ENCODE measurements at regions not wholly inside any gene's neighbourhood (a gene's known extent, or its start where the extent isn't known, plus 50 kb on each side); places are given as distances from the start of the nearest gene placed in this dataset.

DNA sequence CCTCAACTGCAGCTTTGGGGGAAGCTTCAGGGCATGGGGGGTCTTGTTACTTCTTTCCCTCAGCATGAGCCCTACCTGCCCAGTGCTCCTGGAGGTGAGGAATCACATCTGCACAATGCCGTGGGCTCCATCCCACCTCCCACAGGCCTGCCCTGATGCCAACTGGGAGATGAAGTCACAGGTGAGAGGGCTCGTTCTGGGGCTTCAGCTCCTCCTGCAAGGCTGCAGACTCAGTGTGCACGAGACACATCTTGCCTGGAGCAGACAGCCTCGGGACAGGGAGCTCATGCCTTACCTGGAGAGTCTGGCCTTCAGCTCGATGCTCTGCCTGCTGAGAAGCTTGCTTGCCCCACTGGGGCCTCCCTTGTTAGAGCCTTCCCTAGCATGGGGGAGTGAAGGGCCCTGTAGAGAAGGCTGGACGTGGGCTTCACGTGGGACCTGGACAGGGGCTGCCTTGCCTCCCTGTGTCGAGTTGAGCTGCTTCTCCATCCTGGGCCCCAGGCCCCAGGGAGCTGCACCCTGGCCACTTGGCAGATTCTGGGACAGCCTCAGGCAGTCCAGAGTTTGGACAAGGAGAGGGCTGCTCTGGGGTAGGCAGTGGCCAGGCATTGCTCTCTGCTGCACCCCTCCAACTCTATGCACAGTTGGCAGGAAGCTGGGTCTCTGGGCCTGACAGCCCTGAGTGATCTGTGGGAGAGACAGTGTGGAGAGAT, 171.4 kb downstream of the KIF26A start:
- Histone ChIP-seq H3K27me3 (ENCODE audit: control insufficient read depth, extremely low read depth, insufficient read depth, low read length) (no peaks in the 10 kb centered on the region), H3K9me1 (ENCODE audit: control insufficient read depth, extremely low read depth, insufficient read depth, low read length) (no peaks in the 10 kb centered on the region), H3K27ac (ENCODE audit: control insufficient read depth, insufficient read depth, low read length) (no peak overlapping the region), H3K79me2 (ENCODE audit: control insufficient read depth, insufficient read depth, low read length) (no peaks in the 10 kb centered on the region), H3K9ac (ENCODE audit: control insufficient read depth, extremely low read depth, insufficient read depth, low read length) (no peak overlapping the region), H3K36me3 (ENCODE audit: control insufficient read depth in 2 of 2, extremely low read depth in 1 of 2, insufficient read depth in 2 of 2, low read length in 2 of 2) (no peaks in the 10 kb centered on the region), H3K4me2 (ENCODE audit: control insufficient read depth, extremely low read depth, insufficient read depth, low read depth, low read length) (no peak overlapping the region), H3K9me3 (ENCODE audit: control insufficient read depth, low read depth, low read length) (no peaks in the 10 kb centered on the region), H2AFZ (ENCODE audit: control insufficient read depth, low read length) (no peak overlapping the region), H3K4me3 (ENCODE audit: control insufficient read depth in 2 of 3, extremely low read depth in 1 of 3, insufficient read depth in 2 of 3, low read depth in 1 of 3, low read length in 3 of 3) (no peak overlapping the region), H4K20me1 (ENCODE audit: control insufficient read depth, extremely low read depth, insufficient read depth, low read length) (no peaks in the 10 kb centered on the region), H3K4me1 (ENCODE audit: control insufficient read depth, extremely low read depth, insufficient read depth, low read length) (no peaks in the 10 kb centered on the region)
- FAIRE-seq: no peak
- dilution Hi-C loops (cut with MboI; ENCODE audit: extremely low pct_ligation_motif_present, low sequenced_read_pairs): no loop called here
- TF ChIP-seq EZH2 (IDR thresholded peaks at IDR 0.05; ENCODE audit: low read length): no peak
- TF ChIP-seq, protein P1, sequence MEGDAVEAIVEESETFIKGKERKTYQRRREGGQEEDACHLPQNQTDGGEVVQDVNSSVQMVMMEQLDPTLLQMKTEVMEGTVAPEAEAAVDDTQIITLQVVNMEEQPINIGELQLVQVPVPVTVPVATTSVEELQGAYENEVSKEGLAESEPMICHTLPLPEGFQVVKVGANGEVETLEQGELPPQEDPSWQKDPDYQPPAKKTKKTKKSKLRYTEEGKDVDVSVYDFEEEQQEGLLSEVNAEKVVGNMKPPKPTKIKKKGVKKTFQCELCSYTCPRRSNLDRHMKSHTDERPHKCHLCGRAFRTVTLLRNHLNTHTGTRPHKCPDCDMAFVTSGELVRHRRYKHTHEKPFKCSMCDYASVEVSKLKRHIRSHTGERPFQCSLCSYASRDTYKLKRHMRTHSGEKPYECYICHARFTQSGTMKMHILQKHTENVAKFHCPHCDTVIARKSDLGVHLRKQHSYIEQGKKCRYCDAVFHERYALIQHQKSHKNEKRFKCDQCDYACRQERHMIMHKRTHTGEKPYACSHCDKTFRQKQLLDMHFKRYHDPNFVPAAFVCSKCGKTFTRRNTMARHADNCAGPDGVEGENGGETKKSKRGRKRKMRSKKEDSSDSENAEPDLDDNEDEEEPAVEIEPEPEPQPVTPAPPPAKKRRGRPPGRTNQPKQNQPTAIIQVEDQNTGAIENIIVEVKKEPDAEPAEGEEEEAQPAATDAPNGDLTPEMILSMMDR (optimal IDR thresholded peaks at IDR 0.05 in 1 of 3, IDR thresholded peaks at IDR 0.05 in 1 of 3, conservative IDR thresholded peaks at IDR 0.05 in 1 of 3; ENCODE audit: extremely low read depth in 1 of 3, insufficient read depth in 2 of 3, low read length in 3 of 3): no peak
- no peak for DNase-seq (ENCODE audit: low read depth, low spot score)

DNA sequence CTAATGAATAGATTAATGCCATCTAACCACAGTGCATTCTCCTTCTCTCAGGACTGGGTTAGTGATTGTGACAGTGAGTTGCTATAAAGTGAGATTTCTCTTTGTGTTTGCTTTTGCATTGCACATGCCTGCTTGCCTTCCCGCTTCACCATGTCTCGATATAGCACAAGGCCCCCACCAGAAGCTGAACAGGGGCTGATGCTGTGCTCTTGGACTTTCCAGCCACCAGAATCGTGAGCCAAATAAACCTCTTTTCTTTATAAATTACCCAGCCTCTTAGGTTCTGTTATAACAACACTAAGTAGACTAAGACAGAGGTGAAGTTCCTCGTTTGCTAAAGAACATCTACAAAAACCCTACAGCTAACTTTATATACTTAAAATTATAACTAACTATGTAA, 173.0 kb downstream of the KIF26A start:
- DNase-seq (ENCODE audit: low read depth, low spot score) (no peak), FAIRE-seq (no peak)
- H3K36me3 ChIP-seq (ENCODE audit: control insufficient read depth in 2 of 2, extremely low read depth in 1 of 2, insufficient read depth in 2 of 2, low read length in 2 of 2): no peaks in the 10 kb centered on the region
- no peak overlapping the region for H3K4me3 ChIP-seq (ENCODE audit: control insufficient read depth in 2 of 3, extremely low read depth in 1 of 3, insufficient read depth in 2 of 3, low read depth in 1 of 3, low read length in 3 of 3)
- H3K79me2 ChIP-seq (ENCODE audit: control insufficient read depth, insufficient read depth, low read length): no peaks in the 10 kb centered on the region
- no peaks in the 10 kb centered on the region for H3K9me3 ChIP-seq (ENCODE audit: control insufficient read depth, low read depth, low read length)
- no peaks in the 10 kb centered on the region for H3K4me1 ChIP-seq (ENCODE audit: control insufficient read depth, extremely low read depth, insufficient read depth, low read length)
- H3K27ac ChIP-seq (ENCODE audit: control insufficient read depth, insufficient read depth, low read length): no peak overlapping the region
- H2AFZ ChIP-seq (ENCODE audit: control insufficient read depth, low read length): no peak overlapping the region
- no peaks in the 10 kb centered on the region for H3K27me3 ChIP-seq (ENCODE audit: control insufficient read depth, extremely low read depth, insufficient read depth, low read length)
- no peaks in the 10 kb centered on the region for H4K20me1 ChIP-seq (ENCODE audit: control insufficient read depth, extremely low read depth, insufficient read depth, low read length)
- H3K4me2 ChIP-seq (ENCODE audit: control insufficient read depth, extremely low read depth, insufficient read depth, low read depth, low read length): no peak overlapping the region
- no peaks in the 10 kb centered on the region for H3K9me1 ChIP-seq (ENCODE audit: control insufficient read depth, extremely low read depth, insufficient read depth, low read length)
- dilution Hi-C loops (cut with MboI; ENCODE audit: extremely low pct_ligation_motif_present, low sequenced_read_pairs): no loop called here
- TF ChIP-seq, protein P1 (optimal IDR thresholded peaks at IDR 0.05 in 1 of 3, IDR thresholded peaks at IDR 0.05 in 1 of 3, conservative IDR thresholded peaks at IDR 0.05 in 1 of 3; ENCODE audit: extremely low read depth in 1 of 3, insufficient read depth in 2 of 3, low read length in 3 of 3): no peak
- no peak for TF ChIP-seq EZH2 (IDR thresholded peaks at IDR 0.05; ENCODE audit: low read length)
- no peak overlapping the region for H3K9ac ChIP-seq (ENCODE audit: control insufficient read depth, extremely low read depth, insufficient read depth, low read length)
